ENCODE measurements at regions not wholly inside any gene's neighbourhood (a gene's known extent, or its start where the extent isn't known, plus 50 kb on each side); places are given as distances from the start of the nearest gene placed in this dataset.
"Not testable (repeated sequence)": the region's sequence is repeated elsewhere in the genome, so short reads cannot be mapped to it uniquely, and the experiment has no call there.

- FAIRE-seq (no peak), DNase-seq (ENCODE audit: insufficient read length, low spot score) (no peak)
Measured at GRCh38 chr3:182420741-182421140, 372.6 kb upstream of the ATP11B start.

DNA sequence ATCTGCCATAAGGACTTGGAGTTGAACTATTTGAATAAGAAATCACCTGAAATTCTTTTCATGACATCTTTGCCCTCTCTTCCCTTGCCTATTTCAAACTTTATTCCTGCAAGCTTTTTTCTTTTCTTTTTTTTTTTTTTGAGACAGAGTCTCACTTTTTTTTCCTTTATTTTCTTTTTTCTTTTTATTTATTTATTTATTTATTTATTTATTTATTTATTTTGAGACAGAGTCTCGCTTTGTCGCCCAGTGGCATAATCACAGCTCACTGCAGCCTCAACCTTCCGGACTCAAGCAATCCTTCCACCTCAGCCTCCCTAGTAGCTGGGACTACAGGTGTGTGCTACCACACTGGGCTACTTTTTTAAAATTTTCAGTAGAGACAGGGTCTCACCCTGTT lies 369.3 kb upstream of the ATP11B start:
- FAIRE-seq (no peak), DNase-seq (ENCODE audit: insufficient read length, low spot score) (no peak)

DNA sequence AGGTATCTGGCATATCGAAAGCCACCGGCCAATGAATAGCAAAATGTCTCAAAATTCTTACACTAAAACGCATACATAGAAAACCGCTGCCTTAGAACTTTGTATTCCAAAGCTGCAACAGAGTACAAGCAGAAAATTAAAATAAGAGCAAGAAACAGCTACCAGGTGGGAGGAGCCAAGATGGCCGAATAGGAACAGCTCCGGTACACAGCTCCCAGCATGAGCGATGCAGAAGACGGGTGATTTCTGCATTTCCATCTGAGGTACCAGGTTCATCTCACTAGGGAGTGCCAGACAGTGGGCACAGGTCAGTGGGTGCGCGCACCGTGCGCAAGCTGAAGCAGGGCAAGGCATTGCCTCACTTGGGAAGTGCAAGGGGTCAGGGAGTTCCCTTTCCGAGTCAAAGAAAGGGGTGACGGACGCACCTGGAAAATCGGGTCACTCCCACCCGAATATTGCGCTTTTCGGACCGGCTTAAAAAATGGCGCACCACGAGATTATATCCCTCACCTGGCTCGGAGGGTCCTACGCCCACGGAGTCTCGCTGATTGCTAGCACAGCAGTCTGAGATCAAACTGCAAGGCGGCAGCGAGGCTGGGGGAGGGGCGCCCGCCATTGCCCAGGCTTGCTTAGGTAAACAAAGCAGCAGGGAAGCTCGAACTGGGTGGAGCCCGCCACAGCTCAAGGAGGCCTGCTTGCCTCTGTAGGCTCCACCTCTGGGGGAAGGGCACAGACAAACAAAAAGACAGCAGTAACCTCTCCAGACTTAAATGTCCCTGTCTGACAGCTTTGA lies 367.2 kb upstream of the ATP11B start:
- DNase-seq (ENCODE audit: insufficient read length, low spot score); FAIRE-seq: not testable (repeated sequence)

- DNase-seq (ENCODE audit: insufficient read length, low spot score); FAIRE-seq: not testable (repeated sequence)
Measured at GRCh38 chr3:182431972-182432371, 361.3 kb upstream of the ATP11B start.

DNA sequence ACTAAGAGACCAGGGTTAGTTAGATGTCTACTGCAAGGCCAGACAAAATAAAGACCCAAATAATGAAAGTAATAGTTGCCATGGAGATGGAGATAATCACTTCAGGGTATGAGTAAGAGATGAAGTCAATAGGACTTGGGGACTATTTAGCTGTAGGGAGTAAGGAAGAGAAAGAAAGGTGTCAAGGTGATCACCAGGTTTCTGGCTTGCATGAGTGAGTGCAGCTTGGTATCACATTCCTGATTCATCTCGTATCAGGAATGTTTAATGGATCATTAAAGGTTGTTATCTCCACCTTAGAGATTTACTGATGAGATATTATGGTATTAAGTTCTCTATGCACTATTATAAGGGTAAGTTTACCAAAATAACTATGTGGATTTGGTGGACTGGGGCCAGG lies 357.4 kb upstream of the ATP11B start:
- FAIRE-seq (no peak), DNase-seq (ENCODE audit: insufficient read length, low spot score) (no peak)

- DNase-seq (ENCODE audit: insufficient read length, low spot score), result no peak
- no peak for FAIRE-seq
Measured at GRCh38 chr3:182436547-182436946, 356.8 kb upstream of the ATP11B start.

DNA sequence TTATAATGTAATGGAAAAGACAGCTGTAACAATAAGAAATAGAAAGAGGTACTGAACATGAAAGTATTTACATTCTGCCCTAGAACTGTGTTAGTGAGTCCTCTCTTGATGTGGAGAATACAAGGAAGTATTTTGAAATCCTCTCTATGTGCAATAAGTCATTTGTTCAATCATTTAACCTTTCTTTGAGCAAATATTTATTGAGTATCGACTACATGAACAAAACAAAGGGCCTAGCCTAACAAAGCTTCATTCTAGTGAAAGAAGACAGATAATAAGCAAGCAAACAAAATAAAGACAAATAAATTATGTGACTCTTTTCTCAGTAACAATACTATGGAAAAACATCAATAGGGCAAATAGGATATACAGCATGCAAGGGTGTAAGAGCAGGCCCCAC lies 354.9 kb upstream of the ATP11B start:
- FAIRE-seq, result no peak
- DNase-seq (ENCODE audit: insufficient read length, low spot score), result no peak

DNA sequence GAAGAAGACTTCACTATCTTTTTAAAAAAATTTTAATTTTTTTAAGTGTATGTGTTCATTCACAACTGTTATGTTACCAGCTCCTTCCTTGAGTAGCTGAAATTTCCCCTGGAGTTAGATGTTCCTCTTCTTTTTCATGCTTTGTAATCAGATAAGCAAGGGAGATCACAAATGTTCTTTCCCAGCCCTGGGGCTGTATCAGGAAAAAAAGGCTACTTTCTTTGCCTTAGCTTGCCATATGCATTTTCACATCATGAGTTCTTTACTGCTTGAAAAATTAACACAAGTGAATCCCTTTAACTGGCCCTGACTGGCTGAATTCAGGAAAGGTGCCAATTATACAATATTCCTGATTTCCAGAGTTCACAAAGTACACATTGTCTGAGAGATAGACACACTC lies 353.2 kb upstream of the ATP11B start:
- DNase-seq (ENCODE audit: insufficient read length, low spot score) (no peak), FAIRE-seq (no peak)

DNA sequence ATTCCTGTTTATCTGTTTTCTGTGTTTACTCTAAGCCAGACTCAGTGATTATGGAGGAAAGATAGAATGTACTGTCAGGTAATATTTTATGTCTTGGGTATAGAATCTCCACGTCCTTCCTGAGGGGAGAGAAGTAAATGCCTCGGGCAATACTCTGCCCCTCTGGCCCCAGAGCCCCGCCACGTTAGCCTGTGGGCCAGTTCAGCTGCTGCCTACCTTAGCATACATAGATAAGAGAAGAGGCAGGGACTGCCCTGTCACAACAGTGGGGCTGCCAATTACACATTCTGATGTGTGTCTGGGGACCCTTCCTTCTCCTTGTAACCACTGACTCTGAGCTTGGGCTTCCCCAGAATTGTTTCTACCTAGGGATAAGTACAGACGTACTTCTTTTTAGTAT lies 347.7 kb upstream of the ATP11B start:
- FAIRE-seq (no peak), DNase-seq (ENCODE audit: insufficient read length, low spot score) (no peak)

GRCh38 chr3:182450942-182451787 lies 342.1 kb upstream of the ATP11B start:
- DNase-seq (ENCODE audit: insufficient read length, low spot score) (no peak), FAIRE-seq (no peak)

DNA sequence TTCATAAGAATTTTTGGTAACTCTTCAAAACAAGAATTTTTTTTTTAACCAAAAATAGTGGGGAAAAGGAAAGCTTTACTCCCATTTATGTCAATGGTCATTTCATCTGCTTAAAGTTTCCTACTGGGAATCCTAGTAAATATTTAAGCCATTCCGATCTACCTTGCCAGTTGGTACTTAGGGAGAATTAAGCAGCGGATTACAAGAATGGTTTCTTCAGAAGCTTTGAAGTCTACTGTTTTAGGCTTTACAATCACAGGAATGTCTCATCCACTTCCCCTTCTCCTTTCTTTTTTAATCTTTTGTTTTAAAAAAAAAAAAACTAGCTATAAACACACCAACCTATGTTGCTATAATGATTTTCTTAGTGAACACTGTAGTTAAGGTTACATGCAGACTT lies 341.4 kb upstream of the ATP11B start:
- FAIRE-seq, result no peak
- DNase-seq (ENCODE audit: insufficient read length, low spot score), result no peak

DNA sequence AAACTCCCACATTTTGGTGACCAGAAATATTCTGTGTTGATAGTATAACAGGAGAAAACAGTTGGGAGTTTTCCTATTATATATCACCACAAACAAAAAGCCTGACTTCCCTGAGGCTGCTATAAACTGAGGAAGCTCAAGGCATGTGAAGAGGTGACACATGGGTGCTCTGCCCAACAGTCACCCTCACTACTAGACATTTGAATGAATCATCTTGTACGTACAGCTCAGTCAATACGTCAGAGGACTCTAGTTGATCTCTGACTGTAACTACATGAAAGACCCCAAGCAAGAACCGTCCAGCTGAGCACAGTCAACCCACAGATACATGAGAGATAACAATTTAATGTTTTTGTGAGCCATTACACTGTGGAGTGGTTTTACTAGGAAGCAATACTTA lies 338.3 kb upstream of the ATP11B start:
- FAIRE-seq, result no peak
- DNase-seq (ENCODE audit: insufficient read length, low spot score), result no peak

- FAIRE-seq (no peak), DNase-seq (ENCODE audit: insufficient read length, low spot score) (no peak)
Measured at GRCh38 chr3:182460303-182460702, 333.0 kb upstream of the ATP11B start.

GRCh38 chr3:182462152-182462551 lies 331.2 kb upstream of the ATP11B start:
- DNase-seq (ENCODE audit: insufficient read length, low spot score) (no peak), FAIRE-seq (no peak)

DNA sequence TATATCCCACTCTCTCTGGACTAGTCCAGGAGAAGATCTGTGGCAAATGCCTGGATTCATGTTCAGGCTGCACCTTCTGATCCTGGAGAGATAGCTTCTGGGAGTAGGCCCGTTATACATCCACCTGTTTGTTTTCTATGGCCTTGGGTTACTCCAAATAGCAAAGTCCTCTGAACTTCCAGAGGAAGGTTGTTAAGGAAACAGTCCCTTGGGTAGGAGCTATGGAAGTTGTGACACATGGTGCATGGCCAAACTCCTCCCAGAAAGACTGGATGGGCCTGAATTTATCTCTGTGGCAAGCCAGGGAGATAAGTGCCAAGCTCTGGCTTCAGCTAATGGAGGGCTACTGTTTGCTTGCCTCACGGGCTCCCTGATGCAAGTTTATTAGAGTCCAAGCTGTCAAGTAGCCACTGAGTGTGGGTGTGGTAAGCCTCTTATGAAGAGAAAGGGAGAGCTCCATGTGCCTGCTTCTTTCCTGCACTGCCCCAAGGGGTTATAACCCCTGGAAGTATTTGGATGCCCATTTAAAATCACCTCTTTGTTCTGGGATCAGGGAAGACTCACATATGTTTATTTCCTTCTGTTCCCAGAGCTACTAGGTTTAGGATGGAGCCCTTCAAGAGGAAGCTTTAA lies 328.7 kb upstream of the ATP11B start:
- no peak for FAIRE-seq

GRCh38 chr3:182465301-182466185 lies 327.8 kb upstream of the ATP11B start:
- FAIRE-seq (no peak), DNase-seq (ENCODE audit: insufficient read length, low spot score) (no peak)

More for the DNA sequence above, 328.7 kb upstream of the ATP11B start:
- DNase-seq (ENCODE audit: insufficient read length, low spot score), result no peak

DNA sequence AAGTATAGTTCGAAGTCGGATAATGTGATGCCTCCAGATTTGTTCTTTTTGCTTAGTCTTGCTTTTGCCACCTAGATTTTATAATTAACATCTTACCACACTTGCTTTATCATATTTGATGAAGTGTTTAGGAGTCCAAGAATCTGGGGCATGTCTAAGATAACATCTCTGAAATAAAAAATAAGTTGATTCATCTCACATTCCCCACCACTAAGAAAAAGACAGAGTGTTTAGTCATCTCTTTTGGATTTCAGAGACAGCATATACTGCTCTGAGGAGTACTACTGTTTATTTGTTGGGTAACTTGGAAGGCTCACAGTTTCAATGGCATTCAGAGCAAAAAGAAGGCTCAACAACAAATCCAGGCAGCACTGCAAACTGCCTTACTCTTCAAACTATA lies 324.2 kb upstream of the ATP11B start:
- FAIRE-seq, result no peak

DNA sequence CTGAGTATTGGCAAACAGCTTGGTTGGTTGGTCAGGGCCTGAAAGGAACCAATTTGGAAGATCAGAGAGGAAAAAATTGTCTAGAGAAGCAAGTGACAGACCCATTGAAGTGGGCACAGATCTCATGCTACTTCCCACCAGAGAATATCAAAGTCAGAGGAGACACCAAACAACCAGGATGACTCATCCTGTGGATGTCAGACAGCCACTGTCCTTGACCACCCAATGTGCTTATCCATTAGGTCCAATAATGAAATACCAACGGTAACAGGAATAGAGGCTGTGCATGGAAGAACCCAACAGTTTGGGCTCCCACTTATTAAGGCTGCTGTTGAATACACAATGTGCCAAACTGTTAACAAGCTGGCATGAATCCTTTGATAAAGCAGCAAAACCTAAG lies 323.1 kb upstream of the ATP11B start:
- no peak for FAIRE-seq
- no peak for DNase-seq (ENCODE audit: insufficient read length, low spot score)

More for the DNA sequence above, 324.2 kb upstream of the ATP11B start:
- no peak for DNase-seq (ENCODE audit: insufficient read length, low spot score)

- FAIRE-seq, result no peak
- DNase-seq (ENCODE audit: insufficient read length, low spot score), result no peak
Measured at GRCh38 chr3:182473191-182473710, 320.1 kb upstream of the ATP11B start.

GRCh38 chr3:182478369-182478768 lies 314.9 kb upstream of the ATP11B start:
- DNase-seq (ENCODE audit: insufficient read length, low spot score), result no peak
- FAIRE-seq, result no peak
